Loucy (cell line): ENCODE measurements at regions not wholly inside any gene's neighbourhood (a gene's known extent, or its start where the extent isn't known, plus 50 kb on each side); places are given as distances from the start of the nearest gene placed in this dataset.

Source experiments
- EZH2phosphoT487 ChIP-seq: fragments of 200-600 bp; IDR thresholded peaks from 2 replicates; pipeline ENCODE4 v1.6.1; 2018; ENCODE audit warnings: antibody characterized with exemption, mild to moderate bottlenecking, moderate library complexity, borderline replicate concordance
- TF ChIP-seq, protein P1 (sequence below): fragments of 200-600 bp; sonication (generic); conservative IDR thresholded peaks from 2 replicates; pipeline ENCODE4 v1.5.1; 2014; ENCODE audit warnings: mild to moderate bottlenecking, antibody characterized with exemption, low read length

DNA sequence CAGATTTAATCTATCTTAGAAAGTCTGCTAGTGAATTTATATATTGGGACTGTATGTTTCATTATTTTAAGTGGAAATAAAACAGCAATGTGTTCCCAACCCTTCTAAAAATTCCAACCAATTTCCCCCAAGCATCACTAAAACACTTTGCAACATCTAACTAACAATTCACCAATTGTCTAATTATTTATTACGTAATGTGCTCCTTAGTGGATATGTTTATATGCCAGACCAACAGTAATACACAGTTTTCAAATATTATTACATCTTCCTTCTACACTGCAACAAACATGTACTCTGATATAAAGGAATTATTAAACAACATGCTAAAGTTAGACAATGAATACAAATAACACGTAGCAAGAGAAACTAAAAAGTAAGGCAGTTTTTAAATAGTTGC lies 262.6 kb upstream of the THBS1 start:
- TF ChIP-seq EZH2phosphoT487 = no peak
- TF ChIP-seq, protein P1, sequence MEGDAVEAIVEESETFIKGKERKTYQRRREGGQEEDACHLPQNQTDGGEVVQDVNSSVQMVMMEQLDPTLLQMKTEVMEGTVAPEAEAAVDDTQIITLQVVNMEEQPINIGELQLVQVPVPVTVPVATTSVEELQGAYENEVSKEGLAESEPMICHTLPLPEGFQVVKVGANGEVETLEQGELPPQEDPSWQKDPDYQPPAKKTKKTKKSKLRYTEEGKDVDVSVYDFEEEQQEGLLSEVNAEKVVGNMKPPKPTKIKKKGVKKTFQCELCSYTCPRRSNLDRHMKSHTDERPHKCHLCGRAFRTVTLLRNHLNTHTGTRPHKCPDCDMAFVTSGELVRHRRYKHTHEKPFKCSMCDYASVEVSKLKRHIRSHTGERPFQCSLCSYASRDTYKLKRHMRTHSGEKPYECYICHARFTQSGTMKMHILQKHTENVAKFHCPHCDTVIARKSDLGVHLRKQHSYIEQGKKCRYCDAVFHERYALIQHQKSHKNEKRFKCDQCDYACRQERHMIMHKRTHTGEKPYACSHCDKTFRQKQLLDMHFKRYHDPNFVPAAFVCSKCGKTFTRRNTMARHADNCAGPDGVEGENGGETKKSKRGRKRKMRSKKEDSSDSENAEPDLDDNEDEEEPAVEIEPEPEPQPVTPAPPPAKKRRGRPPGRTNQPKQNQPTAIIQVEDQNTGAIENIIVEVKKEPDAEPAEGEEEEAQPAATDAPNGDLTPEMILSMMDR = no peak
